NCI-H146 treated with DMSO at 0.1 percent for 48 hours (cell line): ENCODE measurements at regions not wholly inside any gene's neighbourhood (a gene's known extent, or its start where the extent isn't known, plus 50 kb on each side); places are given as distances from the start of the nearest gene placed in this dataset.

Source experiments
- DNase-seq: peaks from one replicate; lab custom pipeline; 2025; ENCODE audit not compliant: unreplicated experiment; lab: John Stamatoyannopoulos, UW

DNA sequence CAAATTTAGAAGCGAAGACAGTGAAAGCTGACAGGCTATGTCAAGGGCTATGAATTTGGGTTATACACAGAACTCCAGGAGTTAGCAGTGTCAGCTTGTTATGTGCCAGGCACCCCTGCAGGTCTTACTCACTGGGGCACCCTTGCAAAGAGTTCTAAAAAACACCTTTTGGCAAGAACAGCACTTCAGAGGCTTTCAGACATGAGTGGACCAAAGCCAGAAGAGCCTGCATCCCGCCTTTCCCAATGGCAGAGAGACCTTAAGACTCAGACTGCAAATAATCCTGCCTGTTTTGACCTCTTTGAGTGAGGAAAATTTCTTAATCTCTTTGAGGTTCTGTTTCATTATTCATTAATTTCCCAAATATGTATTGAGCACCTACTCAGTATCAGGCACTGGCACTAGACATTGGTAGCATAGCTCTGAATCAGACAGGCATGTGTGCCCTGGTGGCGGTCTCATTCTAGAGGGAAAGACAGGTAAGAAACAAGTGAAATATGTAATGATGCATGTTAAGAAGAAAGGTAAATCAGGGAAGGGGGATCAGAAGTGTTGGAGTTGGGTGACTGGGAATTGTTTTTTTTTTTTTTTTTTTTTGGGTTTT, 280.0 kb downstream of the KBTBD8 start:
- no peak for DNase-seq

DNA sequence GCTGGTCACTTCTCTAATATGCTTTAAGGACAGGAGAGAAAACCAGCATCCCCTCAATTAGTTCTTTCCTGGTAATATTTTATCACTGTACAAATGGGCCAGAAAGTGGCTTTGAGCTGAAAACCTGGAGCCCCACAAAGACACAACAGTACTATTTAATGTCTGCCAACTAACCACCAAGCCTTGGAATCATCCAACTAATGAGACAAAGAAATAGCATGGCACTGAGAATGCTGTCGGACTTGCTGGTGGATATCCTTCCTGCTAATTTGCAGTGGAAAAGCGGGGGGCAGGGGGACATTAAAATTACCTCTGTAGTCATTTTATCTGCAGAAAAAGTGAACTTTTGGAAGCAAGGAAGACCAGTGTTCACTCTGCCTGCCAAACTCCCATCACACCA, 288.5 kb downstream of the KBTBD8 start:
- no peak for DNase-seq

DNA sequence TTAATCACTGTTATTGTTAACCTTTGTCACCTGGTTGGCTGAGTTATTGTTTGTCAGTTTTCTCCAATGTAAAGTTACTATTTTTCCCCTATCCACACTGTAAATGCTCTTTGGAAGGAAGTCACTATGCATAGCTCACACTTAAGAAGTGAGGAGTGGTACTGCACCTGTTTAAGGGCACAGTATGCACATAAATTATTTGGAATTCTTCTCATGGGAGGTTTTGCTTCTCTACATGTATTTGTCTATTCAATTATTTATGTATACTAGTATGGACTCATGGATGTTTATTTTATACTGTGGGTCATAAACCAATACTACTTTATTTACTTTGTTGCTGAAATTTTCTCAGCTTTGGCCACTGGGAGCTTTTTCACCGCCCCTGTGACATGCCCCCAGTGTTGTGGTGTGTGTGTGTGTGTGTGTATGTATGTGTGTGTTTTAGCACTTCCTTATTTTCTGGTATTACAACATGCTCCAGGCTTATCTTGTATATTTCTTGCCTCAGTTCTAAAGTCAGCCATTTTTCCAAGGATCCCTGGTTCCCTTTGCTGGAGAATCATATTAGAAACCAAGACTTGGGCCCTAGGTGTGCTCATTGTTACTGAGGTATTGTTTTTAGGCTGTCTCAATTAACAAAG, 290.5 kb downstream of the KBTBD8 start:
- no peak for DNase-seq

DNA sequence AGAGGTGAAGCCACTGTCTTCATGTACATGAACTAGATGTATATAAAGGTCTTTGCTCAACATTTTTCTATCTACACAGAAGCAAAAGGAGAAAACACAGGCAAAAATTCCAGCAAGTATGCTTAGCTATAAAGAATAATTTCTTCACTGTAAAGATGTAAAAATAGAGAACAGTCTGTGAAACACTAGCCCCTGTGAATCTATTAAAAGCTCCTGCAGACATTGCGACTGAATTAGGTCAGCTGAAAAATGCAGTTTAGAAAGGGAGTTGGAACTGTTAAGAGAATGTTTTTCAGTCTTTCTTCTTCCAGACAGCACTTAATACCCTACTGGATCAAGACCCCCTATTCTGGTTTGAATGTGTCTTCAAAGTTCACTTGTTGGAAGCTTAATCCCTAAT, 291.5 kb downstream of the KBTBD8 start:
- DNase-seq = no peak

DNA sequence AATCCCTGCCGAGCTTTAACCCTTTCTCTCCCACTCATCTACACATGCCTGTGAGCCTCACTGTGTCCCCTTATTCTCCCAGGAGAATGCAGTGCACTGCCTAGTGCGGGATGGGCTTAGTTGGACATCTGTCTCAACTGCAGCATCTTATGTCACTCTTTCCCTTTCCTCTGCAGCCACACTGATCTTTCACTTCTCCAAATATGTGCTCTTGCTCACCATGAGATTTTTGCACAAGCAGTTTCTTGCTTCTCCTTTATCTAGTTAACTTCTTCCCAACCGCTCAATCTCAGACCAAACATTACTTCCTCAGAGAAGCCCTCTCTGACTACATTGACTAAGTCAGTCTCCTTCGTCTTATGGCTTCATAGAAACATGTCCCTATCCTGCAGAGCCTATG, 292.3 kb downstream of the KBTBD8 start:
- DNase-seq = no peak

DNA sequence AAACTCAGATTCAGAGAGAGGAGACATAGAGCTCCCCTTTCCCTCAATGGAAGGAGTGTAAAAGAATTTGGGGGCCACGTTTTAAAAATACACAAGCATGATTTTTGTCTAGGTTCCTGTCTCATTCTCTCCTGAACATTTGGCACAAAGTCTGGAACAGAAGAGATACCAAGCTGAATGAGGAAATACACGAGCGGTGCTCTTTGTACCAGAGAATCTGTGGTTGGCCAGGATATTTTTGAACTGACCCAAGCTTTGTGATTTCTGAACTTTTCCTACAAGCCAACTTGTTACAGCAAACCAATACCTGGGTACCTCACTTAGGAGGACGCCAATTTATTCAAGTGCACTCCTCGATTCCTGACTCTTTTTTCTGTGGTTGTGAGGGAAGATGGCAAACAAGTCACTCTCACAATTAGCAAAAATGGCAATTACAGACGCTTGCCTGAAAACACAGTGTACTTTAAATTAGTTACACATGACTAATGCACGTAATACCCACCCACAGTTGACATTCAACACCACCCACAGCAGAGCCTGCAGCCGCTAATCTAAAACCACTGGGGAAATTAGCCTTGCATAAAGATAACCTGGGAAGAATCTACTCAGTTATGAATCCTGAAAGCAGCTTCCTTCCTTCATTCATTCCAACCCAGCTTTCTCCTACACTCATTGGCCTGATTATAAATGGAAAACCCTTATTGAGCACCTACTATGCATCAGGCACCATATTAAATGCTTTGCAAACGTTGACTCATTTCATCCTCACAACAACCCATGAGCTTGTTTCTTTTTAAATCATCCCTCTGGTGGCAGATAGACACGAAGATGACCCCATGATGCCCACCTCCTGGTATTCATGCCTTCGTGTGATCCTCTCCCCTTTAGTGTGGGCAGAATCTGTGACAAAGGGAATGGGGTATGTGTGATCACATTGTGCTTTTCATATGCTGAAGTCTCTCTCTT, 293.5 kb downstream of the KBTBD8 start:
- no peak for DNase-seq

DNA sequence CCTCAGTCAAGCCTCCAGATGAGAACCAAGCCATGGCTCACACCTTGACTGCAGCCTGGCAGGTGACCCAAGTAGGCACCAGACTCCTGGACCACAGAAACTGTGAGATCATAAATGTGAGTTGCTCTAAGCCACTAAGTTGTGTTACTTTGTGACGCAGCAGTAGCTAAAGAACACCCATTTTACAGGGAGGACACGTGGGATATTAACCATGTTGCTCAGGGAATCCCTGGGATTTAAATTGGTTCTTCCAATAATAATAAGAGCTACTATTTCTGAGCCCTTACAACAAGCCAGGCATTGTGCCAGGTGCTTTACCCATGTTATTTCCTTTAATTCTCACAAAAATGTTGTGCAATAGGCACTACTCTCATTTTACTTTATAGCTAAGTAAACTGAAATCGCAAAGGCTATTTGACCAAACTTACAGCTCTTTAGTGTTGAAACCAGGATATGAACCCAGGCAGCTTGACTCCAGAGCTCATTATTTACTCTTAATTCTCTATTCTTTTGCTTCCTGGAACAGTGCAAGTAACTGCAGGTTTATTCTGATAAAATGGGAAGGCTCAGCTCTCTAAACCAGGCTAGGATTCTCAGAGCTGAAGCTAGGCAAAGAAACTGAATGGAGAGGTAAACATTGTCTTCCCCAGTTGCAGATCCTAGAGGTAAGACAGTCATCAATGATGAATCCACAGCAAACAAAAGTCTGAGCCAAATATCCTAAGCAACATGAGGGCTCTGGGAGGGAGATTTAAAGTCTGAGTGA, 294.4 kb downstream of the KBTBD8 start:
- no peak for DNase-seq

DNA sequence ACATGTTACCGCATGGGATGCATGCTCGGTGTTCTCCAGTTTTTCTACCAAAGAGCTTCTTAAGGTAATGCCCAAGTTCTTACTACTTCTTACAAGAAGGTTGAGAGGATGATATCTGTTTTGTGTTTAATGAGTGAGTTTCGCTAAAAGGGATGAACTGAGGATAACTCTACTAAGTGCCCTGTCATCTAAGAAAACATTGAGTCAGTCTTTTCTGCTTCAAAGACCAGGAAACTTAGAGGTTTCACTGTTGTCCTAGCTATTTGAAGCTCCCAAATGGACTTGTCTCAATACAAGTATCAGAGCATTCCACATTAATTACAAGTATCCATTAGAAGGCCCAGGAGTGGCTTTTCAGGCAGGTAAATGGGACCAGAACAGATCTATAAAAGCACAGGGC, 296.2 kb downstream of the KBTBD8 start:
- no peak for DNase-seq

DNA sequence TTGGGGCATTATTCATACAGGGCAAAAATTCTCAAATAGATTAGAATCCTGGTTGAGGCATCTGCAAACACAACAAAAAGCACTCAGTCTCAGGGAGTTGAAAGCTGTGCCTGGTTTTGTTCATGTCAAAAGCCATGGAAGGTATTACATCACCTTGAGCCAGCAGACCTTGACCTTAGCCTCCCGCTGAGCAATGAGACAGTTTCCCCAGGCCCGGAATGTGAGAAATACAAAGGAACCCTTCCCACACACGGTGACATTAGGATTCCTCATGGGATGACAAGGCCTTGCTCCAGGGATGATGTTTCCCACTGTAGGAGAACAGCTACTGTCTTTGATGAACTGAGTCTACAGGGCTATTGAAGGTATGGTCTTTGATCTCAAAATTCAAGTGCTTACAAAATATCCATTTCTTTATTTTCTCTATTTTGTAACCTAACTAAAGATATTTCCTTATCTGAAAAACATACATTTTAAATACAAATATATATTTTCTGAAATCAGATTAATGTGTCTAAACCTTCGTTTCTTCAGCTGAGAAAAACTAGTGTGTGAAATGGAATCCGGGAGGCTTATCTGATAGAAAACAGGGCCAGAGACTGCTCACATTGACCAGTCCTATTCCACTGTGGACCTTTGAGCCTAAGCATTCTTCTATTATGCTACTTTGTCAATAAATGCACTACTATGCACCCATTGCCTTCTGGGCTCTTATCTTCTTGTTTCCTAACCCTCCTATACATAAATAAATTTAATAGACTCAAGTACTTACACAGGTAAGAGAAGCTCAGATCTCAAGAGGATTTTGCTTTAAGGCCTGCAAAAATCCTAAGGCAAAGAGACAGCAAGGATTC, 298.2 kb downstream of the KBTBD8 start:
- no peak for DNase-seq

DNA sequence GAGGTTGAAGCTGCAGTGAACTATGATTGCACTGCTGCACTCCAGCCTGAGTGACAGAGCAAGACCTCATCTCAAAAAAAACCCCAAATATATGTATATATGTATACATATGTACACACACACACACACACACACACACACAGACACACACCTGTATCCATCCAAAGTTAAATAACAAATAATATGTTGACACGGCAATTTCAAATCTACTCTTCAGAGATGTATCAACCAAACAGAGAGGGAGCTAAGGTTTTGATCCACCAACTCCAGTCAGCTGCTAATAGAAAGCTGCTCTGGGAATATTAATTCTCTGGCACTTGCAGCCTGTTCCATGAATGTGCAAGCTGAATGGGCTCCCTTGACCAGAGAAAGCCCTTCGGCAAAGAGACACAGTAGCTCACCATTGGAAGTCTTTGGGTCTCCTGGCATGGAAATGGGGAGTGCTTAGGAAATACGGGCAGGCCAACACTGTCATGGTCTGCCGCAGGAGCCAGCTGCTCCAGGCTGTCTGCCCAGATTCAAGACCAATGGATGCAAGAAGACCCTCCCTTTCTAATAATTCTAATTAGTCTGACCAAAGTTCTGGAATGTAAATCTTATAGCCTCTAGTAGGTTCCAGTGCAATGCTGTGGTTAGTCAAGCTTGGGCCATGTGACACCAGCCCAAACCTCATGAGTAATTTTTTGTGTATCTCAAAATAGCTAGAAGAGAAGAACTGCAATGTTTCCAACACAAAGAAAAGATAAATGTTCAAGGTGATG, 299.8 kb downstream of the KBTBD8 start:
- no peak for DNase-seq

DNA sequence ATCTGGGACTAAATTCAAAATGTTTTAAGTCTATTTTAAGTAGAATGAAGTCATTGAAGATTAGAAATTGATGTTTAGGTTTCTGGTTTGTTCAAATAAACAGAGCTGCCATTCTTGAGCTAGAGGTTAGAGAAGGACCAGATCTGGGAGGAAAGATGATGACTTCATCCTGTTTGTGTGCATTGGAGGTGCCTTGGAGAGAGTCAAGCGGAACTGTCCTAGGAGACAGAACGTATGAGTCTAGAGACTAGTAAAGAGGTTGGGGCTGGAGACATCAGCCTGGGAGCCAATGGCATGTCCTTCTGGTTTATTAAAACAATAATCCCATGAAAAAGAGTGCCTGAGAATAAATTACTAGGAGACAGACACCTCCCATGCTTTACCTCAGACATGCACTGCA, 303.4 kb downstream of the KBTBD8 start:
- no peak for DNase-seq

DNA sequence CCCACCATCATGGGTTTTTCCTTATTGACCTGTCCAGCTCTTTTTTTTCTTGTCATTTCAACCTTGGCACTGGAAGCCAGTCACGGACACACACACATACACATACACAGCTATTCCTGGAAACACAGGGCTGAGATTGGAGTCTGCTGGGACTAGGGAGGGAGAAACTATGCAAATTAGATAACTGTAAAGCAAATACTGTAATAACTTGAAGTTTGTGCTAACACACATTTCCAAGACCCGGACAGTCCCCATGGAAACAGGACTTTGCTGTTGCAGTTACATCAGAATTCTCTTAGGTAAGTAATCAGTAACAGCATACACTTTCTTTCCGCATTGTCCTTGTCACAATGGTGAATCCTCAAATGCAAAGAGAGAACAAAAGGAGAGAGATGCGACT, 304.4 kb downstream of the KBTBD8 start:
- no peak for DNase-seq

DNA sequence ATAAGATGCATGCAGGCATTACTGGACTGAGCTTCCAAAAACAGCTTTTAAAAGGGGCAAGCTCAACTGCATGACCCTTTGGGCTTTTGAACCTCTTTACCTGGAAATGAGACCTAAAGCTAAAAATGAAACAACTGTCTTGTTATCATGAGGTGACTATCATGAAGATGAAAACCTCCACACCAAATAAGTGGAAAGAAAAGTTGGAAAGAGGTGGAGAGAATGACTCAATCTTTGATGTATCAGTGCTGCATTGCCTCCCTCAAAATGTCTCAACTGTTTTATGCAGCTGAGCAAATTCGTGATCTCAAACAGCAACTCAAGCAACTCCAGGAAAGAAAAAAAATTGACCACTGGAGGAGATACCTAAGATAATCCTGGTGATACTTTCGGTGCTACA, 307.1 kb downstream of the KBTBD8 start:
- no peak for DNase-seq

DNA sequence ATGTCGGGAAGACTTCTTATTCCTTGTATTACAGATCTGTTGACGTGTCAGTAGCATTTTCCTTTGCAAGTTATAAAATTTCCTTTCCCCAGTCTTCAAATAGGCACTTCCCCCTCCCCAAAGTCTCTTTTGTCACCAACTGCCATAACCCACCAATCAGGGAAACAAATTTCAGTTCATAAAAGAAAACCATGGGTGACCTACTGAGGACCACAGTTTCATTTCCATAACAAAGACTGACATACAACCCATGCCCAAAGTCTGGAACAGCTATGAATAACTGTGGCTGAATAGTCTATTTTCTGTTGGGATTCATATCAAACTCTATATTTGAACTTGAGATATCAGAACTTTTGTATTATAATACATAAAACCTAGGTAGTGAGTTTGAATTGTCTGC, 307.8 kb downstream of the KBTBD8 start:
- DNase-seq = no peak

DNA sequence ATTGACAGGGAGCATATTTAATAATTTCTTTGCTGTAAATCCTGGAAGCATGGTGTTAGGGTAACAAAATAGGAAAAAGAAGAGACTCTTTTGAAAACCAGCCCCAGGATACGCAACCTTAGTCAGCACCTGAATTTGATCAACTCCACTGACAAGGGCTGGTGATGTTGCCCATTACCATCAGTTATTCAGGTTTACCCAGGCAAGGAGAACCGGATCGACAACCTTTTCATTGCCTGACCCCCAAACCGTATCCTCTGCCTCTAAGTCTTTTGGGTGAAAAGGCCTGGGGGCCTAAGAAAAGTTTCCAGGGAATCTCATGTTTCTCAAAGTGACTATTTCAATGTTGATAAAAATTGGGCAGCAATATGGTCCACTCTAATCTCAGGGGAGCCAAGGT, 313.3 kb downstream of the KBTBD8 start:
- DNase-seq = no peak

DNA sequence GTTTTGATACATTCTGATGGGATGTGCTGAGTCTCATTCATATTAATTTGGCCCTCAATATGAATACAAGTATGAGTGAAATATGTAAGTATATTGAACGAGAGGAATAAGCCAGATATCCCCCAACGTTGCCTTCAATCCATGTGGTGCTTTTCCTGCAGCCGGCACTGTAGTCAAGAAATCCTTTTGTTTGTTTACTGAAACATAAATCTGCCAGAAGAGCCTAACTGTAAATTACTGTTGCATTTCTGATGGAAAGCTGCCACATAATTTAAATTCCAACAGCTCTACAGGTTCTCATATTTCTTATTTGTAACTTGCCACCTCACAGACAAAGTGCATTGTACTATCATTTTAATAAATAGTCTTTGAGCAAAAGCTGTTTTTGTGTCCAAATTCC, 314.0 kb downstream of the KBTBD8 start:
- no peak for DNase-seq

DNA sequence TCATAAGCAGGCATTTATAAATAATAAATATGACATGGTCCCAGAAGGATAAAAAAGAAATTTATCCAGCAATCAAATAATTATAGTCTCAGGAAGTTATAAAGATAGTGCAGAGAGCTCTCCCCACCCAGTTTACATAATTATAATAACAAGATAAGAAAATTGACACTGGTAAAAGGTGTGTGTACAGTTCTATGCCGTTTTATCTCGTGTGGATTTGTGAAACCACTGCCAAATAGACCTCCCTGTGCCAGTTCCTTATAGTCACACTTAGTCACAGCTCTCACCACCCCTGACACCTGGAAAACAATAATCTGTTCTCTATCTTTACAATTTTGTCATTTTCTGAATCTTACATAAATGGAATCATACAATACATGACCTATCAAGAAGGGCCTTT, 320.1 kb downstream of the KBTBD8 start:
- DNase-seq = no peak

DNA sequence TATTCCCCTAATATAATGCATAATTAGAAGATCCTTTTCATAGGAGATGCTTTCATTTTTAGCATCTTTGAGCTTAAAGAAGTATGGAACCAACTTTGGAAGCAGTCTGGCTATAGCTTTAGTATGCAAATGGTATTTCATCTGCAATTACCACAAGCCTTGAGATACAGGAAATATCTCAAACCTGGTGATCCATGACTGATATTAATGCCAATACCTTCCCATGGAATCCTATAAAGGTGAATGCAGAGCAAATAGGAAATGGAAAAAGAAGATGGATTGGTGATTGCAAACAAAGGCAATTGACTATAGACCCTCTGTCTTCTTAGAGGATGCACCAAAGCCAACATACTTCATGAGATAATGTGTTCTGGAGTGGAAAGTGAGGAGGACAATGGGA, 326.4 kb downstream of the KBTBD8 start:
- DNase-seq = no peak
